Ecto neural progenitor cell (in vitro differentiated cells): ENCODE measurements at regions not wholly inside any gene's neighbourhood (a gene's known extent, or its start where the extent isn't known, plus 50 kb on each side); places are given as distances from the start of the nearest gene placed in this dataset.

ENCODE experiments used
- DNase-seq: peaks from one replicate; pipeline ENCODE4 v3.0.0-alpha.2; 2018; ENCODE audit warnings: low spot score

- no peak for DNase-seq
Measured at GRCh38 chr20:24718277-24718676, 230.8 kb upstream of the CST7 start.

GRCh38 chr20:24718696-24719095 is 230.4 kb upstream of the CST7 start:
- no peak for DNase-seq

- DNase-seq: no peak
Measured at GRCh38 chr20:24720957-24721356, 228.1 kb upstream of the CST7 start.

GRCh38 chr20:24721891-24722568 is 227.0 kb upstream of the CST7 start:
- DNase-seq: peak; percentile 33

DNA sequence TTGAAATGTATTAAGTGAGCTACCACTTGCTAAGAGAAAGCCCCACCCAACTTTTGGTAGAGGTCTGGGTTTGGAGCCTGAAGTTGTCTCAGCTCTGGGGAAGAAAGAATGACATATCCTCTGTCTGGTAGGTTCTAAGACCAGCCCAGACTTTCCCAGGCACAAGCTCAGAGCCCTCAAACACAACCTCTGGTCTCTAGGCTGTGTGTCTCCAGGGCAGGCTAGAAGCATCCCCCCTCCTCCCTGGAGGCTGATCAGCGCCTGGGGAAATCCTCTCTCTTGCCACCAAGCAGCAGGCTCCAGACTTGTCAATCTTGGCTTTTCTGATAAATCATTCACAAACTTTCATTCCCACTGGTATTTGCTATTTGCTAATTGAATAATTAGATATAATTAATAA is 226.5 kb upstream of the CST7 start:
- peak; percentile 44 for DNase-seq

DNA sequence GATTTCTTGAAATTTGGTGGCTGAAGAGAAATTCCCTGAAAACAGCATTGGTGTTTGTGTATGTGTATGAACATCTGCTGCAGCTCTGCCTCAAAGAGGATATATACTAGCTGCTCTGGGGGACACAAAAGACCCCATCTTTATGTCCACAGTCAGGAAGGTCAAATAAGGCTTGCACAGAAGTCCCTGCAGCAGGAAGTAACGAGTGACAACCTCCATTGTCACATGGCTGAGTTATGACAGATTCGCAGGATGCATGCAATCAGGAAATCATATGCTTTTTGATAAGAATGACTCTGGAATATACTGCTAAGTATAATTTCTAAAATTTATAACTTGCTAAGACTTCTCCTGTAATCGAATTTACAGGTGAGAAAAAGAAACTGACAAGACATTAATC is 225.9 kb upstream of the CST7 start:
- no peak for DNase-seq

DNA sequence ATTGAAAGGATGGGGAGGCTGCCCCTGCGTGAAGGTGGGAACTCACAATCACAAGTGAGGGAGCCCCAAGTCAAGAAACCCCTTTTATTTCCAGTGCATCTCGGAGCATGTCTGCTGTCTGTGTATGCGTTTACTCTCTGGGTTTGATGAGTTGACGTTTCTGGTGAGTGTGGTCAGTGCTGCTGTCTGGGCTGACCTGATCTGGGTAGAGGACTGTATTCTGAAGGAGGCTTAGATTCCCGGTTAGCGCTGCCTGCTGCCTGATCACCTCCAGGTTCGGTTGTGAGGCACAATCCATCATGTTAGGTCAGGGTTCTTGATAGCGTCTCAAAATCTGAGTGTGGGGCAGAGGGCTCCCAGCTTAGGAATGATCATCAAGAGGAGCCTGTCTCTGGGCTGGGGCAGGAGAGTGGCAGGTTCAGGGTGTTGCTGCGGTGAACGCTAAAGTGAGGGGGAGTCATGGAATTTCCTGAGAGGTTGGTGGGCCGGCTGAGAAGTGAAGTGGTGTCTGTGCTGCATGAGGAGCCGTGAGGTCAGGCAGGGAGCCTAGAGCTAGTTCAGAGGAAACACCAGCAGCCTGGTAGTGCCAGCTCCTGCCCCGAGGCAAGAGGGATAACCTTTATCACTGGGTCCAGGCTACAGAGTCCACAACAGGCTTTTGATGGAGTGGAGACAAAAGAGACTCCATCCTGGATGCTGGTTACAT is 225.3 kb upstream of the CST7 start:
- peak; percentile 31 for DNase-seq

DNA sequence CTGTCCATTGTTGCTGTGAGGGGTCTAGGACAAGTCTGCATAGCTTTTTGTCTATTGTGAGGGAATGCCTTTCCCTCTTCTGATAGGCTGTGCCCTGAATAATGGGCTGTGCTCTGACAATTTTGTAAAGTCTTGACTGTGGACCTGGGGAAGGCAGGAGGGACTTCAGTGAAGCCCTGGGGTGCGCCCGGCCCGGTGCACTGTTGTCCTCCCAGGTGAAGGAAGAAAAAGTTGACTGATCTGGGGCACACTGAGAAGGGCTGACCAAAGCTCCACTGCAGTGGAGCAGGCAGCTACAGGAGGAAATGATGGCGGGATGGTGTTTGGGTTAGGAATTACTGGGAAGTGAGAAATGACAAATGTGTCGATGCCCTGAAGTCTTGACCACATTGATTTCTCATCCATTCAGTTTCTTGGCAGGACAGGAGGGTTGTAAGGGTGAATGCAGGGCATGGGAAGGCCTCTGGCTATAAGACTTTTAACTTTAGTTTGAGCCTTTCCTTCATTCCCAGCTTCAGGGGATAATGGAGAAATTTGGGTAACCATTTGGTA is 224.0 kb upstream of the CST7 start:
- no peak for DNase-seq

GRCh38 chr20:24727795-24728194 is 221.3 kb upstream of the CST7 start:
- no peak for DNase-seq

- peak; percentile 31 for DNase-seq
Measured at GRCh38 chr20:24729896-24730605, 219.0 kb upstream of the CST7 start.

GRCh38 chr20:24730750-24731149 is 218.3 kb upstream of the CST7 start:
- peak; percentile 32 for DNase-seq

DNA sequence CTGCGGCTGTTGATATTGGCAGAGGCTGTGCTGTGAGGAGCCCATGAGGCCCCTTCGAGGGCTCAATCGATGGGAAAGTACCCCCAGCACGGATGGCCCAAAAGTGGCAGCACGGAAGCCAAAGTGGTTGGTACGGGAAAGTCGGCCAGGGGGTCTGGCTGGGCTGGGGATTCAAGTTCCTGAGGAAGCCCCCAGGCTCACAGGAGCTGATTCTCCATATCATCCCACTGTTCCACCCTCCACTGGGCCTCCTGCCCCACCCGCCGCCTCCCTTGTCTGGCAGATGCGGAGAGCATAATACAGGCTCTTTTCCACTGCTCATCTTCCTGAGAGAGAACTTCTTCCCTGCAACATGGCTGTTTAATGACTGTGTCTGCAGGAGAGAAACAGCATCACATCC is 217.8 kb upstream of the CST7 start:
- DNase-seq: peak; percentile 39

DNA sequence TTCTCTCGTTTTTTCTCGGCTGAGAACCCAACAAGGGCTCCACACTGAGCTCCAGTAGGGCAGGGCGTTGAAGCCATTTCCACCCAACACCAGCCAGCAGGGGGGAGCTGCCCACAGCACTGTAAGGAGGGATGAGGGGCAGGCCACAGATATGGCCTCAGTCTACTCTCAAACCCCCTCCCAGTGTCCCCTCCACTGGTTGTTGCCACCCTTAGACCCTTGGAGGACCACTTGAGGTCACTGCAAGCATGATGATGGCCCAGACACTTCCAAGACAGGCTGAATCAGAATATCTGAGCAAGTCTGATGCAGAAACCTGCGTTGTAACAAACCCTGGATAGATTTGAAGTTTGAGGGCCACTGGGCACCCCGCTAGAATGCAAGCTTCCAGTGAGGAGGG is 217.0 kb upstream of the CST7 start:
- peak; percentile 24 for DNase-seq

- no peak for DNase-seq
Measured at GRCh38 chr20:24732599-24732998, 216.5 kb upstream of the CST7 start.

DNA sequence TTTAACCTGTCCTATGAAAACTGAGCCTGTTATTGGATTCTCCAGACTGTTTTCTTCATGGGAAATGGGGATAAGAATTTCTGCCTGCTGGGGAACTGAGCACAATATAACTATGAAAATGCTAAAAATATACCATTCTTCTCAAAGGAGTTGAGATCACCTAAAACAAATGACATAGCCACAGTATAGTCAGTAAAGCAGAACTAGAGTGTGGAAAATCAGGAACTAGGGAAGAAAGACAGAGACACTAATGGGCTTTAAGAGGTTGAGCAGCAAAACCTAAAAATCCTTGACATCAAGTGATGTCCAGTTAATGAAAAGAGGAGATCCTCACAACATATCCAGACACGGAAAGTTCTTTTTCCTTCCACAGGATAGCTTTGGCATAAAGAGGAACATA is 215.7 kb upstream of the CST7 start:
- DNase-seq: no peak

- peak; percentile 32 for DNase-seq
Measured at GRCh38 chr20:24734139-24734538, 214.9 kb upstream of the CST7 start.

GRCh38 chr20:24735263-24735662 is 213.8 kb upstream of the CST7 start:
- DNase-seq: peak; percentile 22

DNA sequence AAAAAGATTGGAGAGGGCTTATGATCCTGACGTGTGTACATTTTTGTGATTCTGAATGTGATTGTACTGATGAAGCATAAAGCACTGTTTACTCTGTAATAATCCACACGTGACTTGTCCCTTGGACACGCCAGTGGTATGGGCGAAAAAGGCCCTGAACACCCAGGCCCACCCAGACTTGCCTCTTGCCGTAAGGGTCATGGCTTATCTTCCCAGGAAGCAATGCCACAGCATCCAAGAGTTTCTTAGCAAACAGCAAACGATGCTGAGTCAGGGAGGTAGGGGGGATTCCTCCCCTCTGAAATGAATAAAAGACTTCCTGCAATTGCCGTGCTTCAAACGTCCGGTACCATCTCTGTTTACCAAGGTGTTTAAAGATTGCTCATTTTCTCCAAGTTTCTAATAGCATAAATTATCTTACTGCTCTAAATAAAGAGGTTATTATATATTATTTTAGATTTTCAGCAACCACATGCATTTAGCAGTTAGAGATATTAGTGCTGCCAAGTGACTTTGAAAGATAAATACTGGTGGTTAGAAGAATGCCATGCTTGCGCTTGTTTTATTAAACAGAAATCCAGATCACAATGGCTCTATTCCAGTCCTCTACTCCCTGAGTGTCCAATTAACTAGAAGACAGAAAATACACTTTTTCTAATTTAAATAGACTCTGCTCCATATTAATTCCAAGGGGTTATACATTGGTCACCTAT is 212.8 kb upstream of the CST7 start:
- DNase-seq: no peak

- DNase-seq: no peak
Measured at GRCh38 chr20:24736844-24737211, 212.2 kb upstream of the CST7 start.

GRCh38 chr20:24737212-24737850 is 211.7 kb upstream of the CST7 start:
- DNase-seq: peak; percentile 37

GRCh38 chr20:24738058-24738775 is 210.9 kb upstream of the CST7 start:
- DNase-seq: no peak
